Retinal pigment epithelial cell (primary cell): ENCODE measurements at regions not wholly inside any gene's neighbourhood (a gene's known extent, or its start where the extent isn't known, plus 50 kb on each side); places are given as distances from the start of the nearest gene placed in this dataset.

ENCODE experiments used
- DNase-seq: peaks from one replicate; pipeline ENCODE4 v3.0.0-alpha.2; 2010; ENCODE audit warnings: low read depth
- H3K4me3 ChIP-seq: 2 replicates; pipeline ENCODE4 v1.5.1; 2011; ENCODE audit warnings: mild to moderate bottlenecking, low read length, control low read depth, moderate library complexity
- TF ChIP-seq, protein P1 (sequence below): conservative IDR thresholded peaks from 2 replicates; pipeline ENCODE4 v1.5.1; 2011; ENCODE audit warnings: low read depth, low read length, control low read depth, inconsistent platforms

DNA sequence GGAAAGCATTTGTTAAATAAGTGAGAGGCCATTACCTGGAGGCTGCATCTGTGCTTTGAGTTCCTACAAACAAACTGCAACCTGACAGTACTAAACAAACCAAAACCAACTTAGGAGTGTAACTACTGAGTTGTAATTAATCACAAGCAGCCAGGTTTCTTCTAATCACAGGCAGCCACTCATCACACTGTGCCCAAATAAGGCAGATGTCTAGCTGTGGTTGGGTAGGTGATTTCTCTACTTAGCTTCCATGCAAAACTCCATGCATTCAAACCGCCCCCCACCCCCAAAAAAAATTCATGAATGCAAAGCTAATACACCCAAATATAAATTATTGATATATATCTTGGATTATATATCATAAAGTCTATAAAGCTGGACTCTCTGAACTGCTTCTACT, 461.1 kb downstream of the ARL4A start:
- TF ChIP-seq, protein P1, sequence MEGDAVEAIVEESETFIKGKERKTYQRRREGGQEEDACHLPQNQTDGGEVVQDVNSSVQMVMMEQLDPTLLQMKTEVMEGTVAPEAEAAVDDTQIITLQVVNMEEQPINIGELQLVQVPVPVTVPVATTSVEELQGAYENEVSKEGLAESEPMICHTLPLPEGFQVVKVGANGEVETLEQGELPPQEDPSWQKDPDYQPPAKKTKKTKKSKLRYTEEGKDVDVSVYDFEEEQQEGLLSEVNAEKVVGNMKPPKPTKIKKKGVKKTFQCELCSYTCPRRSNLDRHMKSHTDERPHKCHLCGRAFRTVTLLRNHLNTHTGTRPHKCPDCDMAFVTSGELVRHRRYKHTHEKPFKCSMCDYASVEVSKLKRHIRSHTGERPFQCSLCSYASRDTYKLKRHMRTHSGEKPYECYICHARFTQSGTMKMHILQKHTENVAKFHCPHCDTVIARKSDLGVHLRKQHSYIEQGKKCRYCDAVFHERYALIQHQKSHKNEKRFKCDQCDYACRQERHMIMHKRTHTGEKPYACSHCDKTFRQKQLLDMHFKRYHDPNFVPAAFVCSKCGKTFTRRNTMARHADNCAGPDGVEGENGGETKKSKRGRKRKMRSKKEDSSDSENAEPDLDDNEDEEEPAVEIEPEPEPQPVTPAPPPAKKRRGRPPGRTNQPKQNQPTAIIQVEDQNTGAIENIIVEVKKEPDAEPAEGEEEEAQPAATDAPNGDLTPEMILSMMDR: no peak
- no peak for DNase-seq
- H3K4me3 ChIP-seq: no peak overlapping the region

DNA sequence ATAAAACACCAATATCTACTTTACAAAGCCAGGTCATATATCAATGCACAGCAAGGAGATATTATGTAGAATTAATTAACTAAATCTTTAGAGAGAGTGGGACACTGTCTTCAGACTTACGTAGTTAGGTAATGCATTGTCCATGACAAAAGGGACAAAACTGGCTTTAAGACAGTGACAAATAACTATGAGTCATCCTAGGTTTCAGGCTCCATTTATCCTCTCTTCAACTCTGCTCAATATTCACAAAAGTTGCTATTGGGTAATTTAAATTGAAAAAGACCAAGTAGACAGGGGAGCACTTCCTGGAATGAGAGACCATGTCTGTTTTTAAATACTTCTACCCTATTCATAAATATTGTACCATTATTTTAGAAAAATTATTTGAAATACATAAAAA, 464.5 kb downstream of the ARL4A start:
- DNase-seq: no peak
- no peak overlapping the region for H3K4me3 ChIP-seq
- TF ChIP-seq, protein P1: no peak

DNA sequence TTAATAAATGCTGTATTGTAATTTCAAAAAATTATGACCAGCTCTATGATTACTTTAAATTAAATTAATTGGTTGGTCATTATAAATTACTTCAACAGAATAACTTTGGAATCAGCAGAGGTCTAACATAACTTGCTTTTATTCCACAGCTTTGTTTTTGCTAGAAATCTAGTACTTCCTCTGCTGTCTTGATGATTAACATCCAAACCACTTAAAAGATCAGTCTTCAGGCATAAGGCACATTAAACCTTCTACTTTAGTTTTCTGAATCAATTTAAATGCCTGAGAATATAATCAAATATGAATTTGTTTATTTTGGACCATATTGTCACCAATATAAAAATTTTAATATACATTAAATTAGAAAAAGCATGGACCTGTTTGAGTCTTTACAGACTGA, 465.3 kb downstream of the ARL4A start:
- TF ChIP-seq, protein P1: no peak
- H3K4me3 ChIP-seq: no peak overlapping the region
- DNase-seq: no peak

DNA sequence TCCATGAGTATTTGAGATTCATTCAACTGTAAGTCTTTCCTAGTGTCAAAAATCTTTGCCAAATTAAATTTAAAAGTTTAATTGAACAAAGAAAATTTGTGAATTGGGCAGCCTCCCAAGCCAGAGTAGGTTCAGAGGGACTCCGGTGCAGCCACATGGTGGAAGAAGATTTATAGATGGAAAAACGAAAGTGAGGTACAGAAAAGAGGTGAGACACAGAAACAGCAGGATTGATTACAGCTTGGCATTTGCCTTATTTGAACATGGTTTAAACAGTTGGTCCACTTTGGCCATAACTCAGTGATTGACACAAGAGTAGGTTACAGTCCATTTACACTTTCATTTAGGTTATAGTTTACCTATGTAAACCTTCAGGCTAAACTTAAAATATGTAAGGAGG, 465.8 kb downstream of the ARL4A start:
- DNase-seq: no peak
- TF ChIP-seq, protein P1: no peak
- no peak overlapping the region for H3K4me3 ChIP-seq

DNA sequence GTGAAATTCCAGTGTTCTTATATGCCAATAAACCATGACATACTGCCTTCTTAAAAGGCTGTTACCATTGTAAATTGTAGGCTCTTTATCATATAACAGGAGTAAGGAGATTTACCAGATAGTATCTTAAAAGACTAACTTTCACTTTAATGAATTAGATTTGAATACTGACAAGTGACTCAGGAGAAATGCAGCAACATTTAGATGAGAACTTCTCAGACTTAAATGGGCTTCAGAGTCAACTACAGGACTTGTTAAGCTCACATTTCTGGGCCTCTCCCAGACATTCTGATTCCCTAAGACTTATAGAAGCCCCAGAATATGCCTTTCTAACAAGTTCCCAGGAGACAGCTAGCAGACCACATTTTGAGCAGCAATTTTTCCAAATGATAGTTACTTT, 466.3 kb downstream of the ARL4A start:
- DNase-seq: peak; percentile 17
- no peak overlapping the region for H3K4me3 ChIP-seq
- TF ChIP-seq, protein P1: no peak

DNA sequence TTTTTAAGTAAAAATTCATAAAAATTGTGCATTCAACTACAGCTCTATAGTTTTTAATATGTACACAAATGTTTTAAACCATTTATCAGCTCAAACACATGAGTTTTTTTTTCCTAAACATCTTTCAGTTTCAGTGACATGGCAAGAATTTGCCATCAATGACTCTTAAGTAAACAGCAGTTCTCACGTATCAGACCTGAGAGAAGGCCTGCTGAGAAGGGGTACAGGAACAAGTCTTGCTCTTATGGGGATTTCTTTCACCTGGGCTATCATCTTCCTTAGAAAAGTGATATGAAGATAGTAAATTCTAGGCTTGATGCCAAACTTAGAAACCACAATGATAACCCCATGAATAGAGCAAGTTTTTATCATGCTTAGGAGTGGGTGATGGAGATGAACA, 467.8 kb downstream of the ARL4A start:
- no peak overlapping the region for H3K4me3 ChIP-seq
- no peak for DNase-seq
- TF ChIP-seq, protein P1: no peak

DNA sequence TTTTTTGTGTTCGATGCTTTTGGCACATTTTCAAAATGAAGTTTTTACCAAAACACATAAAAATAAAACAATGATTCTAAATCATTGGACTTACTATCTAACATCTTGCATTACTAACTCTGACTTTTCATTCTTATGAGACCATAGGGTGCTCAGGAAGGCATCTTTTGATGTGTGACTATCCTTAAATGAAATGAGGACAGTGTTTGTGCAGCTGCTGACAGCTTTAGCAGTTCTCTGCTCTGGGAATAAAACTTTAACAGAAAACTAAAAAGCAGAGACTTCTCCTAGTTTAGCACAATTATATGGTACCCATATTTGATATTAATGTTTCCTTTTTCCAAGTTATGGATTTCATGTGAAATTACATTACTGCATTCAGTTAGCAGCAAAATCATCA, 471.6 kb downstream of the ARL4A start:
- TF ChIP-seq, protein P1: no peak
- H3K4me3 ChIP-seq: no peak overlapping the region
- DNase-seq: no peak
